Fibroblast of skin of back (primary cell): ENCODE measurements at regions not wholly inside any gene's neighbourhood (a gene's known extent, or its start where the extent isn't known, plus 50 kb on each side); places are given as distances from the start of the nearest gene placed in this dataset.

Source experiments
- DNase-seq: peaks from one replicate; pipeline ENCODE4 v3.0.0-alpha.2; 2013

DNA sequence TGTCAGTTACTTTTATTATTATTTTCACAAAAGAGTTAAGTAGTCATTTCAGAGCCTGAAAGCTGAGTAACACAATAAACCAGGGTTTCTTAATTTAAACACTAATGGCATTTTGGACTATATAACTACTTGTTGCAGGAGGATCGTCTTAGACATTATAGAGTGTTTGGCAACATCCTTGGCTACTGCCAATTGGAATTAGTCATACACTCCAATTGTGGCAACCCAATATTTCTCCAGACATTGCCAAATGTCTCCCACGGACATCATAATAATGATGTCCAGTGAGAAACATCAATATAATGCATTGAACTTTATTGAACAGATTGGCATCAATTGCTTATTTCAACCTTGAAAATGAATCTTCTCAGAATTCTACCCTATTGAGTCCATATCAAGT is 441.9 kb upstream of the ADGRL4 start:
- DNase-seq: no peak

- peak; percentile 24 for DNase-seq
These were observed 434.7 kb upstream of the ADGRL4 start for GRCh38 chr1:79441238-79441637.

DNA sequence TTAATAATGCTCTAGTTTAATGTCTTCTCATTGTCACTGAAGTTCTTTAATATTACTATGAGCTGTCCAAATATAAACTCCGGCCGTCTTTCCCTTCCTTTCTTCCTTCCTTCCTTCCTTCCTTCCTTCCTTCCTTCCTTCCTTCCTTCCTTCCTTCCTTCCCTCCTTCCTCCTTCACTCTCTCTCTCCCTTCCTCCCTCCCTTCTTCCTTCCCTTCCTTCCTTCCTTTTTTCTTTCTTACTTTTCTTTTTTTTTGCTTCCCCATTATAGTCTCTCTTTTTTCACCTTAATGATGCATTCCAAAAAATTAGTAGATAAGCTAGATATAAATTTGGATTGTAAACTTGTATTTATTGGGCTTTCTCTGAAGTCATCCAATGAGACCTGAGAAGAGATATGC is 431.0 kb upstream of the ADGRL4 start:
- no peak for DNase-seq

DNA sequence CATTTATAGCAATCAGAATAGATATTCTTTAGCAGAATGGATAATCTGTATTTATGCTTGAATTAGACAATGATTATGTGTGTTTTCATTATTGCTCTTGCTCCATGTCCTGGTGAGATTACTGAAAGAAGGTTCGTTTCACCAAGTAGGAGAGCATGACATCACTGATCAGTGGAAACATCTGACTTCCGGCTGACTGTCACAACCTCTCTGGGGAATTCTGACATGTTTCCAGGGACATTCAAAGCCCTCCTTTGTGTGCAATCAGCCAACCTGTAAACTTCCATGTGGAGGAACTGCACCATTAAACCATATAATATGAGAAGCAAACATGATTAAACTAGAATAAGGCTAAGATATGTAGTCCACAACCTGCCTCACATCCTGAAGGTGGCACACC is 424.8 kb upstream of the ADGRL4 start:
- DNase-seq: no peak

DNA sequence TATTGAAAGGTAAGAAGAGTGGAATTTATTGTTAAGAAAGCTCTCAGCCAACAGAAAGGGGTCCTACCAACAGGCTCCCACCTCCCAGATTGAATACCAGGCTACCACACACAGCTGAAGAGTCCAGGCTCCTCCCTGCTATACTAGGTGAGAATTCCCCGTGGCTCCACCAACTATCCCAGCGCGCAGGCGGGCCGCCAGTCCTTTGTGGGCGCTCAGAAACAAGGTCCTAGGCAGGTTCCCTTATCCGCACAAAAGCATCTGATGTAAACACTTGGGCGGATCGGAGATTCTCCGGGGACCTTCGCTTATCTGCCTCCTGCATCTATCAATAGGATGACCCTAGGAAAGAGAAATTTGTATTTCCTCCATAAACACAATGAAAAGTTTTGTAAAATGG is 423.9 kb upstream of the ADGRL4 start:
- DNase-seq: no peak

GRCh38 chr1:79422726-79423125 is 416.2 kb upstream of the ADGRL4 start:
- no peak for DNase-seq

- DNase-seq: no peak
These were observed 392.0 kb upstream of the ADGRL4 start for GRCh38 chr1:79398501-79398900.

GRCh38 chr1:79396901-79397300 is 390.4 kb upstream of the ADGRL4 start:
- DNase-seq: no peak

GRCh38 chr1:79388694-79389361 is 382.3 kb upstream of the ADGRL4 start:
- no peak for DNase-seq

GRCh38 chr1:79386730-79387129 is 380.2 kb upstream of the ADGRL4 start:
- DNase-seq: no peak

- DNase-seq: no peak
These were observed 373.5 kb upstream of the ADGRL4 start for GRCh38 chr1:79380078-79380477.

DNA sequence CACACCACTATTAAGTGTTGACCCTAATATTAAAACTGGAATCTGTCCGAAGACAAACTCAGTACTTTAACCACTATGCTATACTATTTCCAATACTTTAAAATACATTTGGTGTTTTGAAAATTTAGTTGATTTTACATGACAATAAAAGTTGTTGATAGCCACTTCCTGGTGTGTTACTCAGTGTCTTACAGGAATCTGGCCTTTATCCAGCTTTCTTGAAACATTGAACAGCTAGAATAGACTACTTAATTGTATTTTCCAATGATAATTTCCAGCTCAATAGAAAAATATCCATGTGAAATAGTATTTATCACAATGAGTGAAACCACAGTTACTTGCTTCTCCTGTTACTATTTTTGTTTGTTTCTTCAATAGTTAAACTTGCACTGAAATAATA is 369.6 kb upstream of the ADGRL4 start:
- DNase-seq: no peak

- DNase-seq: no peak
These were observed 368.8 kb upstream of the ADGRL4 start for GRCh38 chr1:79375352-79375751.

GRCh38 chr1:79374397-79374796 is 367.9 kb upstream of the ADGRL4 start:
- no peak for DNase-seq

- peak; percentile 36 for DNase-seq
These were observed 367.1 kb upstream of the ADGRL4 start for GRCh38 chr1:79373481-79374125.

- DNase-seq: no peak
These were observed 365.3 kb upstream of the ADGRL4 start for GRCh38 chr1:79371802-79372201.

GRCh38 chr1:79369091-79369490 is 362.6 kb upstream of the ADGRL4 start:
- no peak for DNase-seq

GRCh38 chr1:79364896-79365295 is 358.4 kb upstream of the ADGRL4 start:
- DNase-seq: peak; percentile 71

- no peak for DNase-seq
These were observed 356.9 kb upstream of the ADGRL4 start for GRCh38 chr1:79363430-79363829.

DNA sequence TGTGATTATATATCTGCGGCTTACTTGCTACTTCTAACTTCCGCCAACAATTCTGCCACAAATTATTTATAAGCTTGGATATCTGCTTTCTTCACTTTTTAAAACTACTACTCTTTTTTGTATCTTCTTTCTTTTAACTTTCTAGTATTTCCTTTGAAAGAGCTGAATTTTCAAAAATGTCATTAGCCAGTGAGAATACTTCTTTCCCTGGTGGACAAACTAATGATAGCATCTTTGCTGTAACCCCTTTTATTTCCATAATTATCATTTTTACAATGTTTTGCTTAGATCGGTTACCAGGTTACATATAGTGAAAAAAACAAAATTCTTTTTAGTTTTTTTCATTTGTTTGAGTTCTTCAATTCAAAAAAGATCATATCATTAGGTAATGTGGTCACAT is 355.9 kb upstream of the ADGRL4 start:
- no peak for DNase-seq

DNA sequence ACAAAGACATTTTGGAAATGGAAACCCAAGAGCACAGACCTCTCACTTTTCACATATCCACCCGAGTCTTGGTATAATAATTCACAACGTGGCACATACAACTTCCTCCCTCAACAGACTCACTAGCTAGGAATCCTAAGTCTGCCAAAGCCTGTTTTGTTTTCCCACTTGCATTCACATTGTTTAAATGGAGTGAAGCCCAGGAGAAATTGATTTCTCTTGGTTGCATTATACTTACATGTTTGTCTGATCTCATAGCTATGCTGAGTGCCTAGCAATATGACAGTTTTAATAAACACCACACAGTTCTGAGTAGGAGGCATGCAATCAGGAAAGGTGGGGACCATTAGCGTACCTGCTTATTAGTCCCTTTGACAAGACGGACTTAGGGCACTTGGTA is 348.6 kb upstream of the ADGRL4 start:
- peak; percentile 85 for DNase-seq

GRCh38 chr1:79353224-79353623 is 346.7 kb upstream of the ADGRL4 start:
- peak; percentile 61 for DNase-seq

GRCh38 chr1:79326875-79327274 is 320.3 kb upstream of the ADGRL4 start:
- no peak for DNase-seq

- DNase-seq: no peak
These were observed 319.2 kb upstream of the ADGRL4 start for GRCh38 chr1:79325705-79326104.

GRCh38 chr1:79325126-79325525 is 318.6 kb upstream of the ADGRL4 start:
- DNase-seq: no peak
